ENCODE measurements at regions not wholly inside any gene's neighbourhood (a gene's known extent, or its start where the extent isn't known, plus 50 kb on each side); places are given as distances from the start of the nearest gene placed in this dataset.

DNA sequence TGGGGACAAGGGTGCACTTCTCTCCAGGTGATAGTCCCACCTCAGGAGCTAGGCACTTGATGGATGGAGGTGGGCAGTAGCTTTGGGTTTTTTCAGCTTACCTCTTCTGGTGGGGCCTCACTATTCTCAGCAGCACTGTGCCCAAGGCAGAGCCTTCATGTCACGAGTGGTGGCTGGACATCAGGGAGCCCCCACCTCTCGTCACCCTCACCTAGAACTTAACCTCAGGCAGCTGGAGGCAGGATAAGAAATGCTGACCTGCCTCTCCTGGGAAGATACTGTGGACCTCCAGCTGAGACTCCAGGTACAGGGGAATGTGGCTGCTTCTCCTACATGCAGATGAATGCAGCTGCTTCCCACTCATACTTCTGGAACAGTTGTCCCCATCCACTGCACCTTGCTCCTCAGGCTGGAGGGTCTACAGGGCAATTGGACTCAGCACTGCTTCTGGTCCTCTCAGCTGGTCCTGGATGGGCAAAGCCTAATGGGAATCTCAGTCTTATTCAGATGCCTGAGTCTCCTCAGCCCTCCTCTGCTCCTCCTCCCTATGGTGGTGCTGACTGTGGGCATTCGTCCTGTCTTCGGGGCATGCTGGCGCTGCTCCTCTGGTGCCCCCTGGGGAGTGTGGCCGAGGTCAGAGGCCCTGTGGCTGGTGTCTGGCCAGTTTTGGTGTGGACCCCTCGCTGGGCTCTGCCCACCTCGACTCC is 129.9 kb downstream of the KLF13 start:
- DNase-seq (ENCODE audit: low spot score) = no peak

DNA sequence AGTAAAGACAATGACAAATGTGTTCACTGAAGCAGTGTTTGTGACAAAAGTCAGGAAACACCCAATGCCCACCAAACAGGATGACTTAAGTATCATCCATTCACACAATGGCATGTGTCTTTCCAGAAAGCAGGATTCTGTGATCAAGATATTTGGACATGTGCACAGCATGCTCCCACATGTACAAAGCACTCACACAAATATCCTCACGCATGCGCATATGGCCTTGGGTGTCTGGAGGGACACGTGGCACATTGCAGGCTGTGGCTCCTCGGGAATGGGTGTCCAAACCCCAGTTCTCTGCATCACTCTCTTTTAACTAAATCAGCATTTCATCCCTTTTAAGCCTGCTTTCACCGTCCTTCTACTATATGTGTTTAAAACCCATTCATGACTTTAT is 130.5 kb downstream of the KLF13 start:
- DNase-seq (ENCODE audit: low spot score) = no peak

DNA sequence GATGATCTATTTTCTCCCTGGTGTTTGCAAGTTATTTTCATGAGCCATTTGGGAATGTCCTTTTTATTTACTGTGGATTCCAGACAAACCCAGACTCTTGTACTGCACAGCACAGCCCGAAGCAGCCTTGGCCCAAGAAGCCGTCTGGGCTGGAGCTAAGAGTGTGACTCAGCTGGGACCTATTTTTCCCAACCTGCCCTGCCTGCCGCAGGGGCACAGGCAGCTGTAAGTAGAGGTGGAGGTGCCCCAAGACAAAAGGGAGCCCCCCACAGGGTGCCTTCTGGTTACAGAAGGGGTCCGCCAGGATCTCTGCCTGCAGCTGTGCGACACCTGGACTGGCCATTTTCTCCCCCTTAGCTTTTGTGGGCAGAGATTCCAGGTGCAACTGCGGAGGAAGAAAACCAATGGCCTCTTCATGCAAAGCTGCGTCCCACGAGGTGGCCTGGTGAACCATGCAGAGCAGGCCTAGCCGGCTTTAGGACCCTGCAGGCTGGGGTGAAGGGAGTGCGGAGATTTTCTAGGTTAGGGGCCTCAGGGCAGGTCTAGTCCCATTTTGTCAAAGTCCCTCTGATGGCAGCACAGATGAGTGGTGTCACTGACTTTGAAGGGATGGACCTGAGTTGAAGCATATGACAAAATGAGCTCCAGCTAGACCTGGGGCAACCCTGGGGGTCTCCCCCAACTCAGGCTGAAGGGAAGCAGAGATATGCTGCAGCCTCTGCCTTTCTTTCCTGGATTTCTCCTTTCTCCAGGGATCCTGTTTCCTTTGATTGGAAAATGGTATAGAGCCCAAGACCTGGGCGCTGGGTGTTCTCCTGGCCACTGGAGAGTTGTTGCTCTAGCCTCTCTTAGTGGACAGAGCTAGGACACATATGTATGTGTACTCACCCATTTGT is 131.2 kb downstream of the KLF13 start:
- DNase-seq (ENCODE audit: low spot score) = no peak

DNA sequence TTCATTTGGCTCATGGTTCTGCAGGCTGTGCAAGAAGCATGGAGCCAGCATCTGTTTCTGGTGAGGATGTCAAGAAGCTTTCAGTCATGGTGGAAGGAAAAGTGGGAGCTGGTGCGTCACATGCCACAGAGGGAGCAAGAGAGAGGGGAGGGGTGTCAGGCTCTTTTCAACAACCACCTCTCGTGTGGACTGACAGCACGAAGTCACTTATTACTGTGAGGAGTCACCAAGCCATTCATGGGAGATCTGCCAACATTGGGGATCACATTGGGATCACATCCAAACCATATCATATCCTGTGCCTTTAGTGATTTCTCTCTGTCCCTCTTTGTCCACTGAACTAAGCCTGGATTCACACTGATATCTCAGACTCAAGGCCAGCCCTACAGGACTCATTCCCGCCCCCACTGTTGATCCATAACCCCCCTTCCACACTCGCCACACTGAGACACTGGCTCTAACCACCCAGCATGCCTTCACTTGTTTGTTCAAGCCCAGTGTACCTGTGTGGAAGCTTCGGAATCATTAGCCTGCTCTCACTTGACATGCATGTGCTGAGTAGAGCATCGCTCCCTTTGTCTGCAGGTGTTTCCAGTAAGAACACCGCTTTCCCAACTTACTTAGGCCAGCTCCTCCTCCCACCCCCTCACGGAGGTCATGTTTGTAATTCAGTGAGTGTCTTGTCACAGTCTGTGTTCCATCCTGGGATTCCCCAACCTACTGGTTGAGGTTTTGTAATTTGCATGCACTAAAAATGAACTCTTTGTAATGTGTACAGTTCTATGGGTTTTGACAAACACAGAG is 132.2 kb downstream of the KLF13 start:
- DNase-seq (ENCODE audit: low spot score) = no peak

- no peak for DNase-seq (ENCODE audit: low spot score)
These were observed 132.7 kb downstream of the KLF13 start for GRCh38 chr15:31459400-31459748.

DNA sequence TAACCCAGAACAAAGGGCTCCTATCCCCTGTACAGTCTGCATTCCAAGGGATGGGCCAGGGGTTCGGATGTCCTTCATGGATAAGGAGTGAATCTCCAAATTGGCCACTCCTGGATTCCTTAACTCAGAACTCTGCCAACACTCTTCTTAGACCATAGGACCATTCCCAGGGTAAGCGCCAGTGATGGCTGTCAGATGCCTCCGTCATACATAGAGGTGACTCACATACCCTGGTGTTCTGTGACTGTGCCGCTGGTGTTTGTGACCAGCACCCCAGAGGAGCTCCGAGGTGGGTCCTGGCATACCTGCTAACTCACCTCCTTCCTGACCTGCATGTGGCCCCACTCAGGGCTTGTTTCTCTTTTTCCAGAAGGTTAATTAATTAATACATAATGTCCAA is 134.7 kb downstream of the KLF13 start:
- DNase-seq (ENCODE audit: low spot score) = no peak

DNA sequence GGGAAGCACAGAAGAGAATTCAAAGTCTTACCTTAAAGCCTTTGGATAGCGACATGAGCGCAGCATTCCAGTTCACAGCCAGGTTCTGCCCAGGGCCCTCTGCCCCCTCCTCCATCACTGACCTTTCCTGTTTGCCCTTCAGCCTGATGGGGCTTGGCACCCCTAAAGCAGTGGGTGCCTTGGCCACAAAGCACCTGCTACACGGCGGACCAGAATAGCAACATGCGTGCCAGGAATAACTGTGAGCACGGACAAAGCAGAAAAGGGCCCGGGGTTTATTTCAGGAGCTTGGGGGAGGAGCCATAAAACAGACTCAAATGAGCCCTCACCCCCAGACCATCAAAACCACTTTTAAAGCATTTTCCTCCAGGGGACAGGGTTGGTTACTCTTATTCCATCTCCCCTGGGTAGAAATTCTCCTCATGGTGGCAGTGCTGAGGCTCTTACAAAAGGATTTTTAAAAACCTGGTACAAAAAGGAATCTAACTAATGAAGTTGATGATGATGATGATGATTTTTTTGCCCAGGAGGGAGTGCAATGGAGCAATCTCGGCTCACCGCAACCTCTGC is 135.4 kb downstream of the KLF13 start:
- DNase-seq (ENCODE audit: low spot score) = no peak

DNA sequence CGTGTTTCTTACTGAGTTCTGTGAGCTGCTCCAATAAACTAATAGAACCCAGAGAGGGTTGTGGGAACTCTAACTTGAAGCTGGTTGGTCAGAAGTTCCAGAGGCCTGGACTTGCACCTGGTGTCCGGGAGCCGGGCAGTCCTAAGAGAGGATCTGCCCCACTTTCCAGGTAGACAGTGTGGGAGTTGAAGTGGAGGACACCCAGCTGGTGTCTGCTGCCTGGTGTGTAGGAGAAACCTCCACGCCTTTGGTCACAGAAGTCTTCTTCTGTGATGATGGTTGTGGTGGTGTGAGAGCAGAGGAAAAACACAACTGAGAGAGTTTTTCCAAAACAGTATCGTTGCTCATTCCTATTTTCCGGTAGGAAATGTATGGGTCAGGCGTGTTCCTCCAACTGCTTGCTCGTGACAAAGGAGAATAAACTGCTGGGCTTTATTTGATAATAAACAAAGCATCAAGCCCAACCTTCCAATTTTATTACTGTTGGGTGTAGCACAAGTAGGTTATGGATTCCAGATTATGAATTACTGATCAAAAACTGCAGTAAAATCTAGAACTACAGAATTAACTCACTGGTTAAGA is 137.0 kb downstream of the KLF13 start:
- no peak for DNase-seq (ENCODE audit: low spot score)

DNA sequence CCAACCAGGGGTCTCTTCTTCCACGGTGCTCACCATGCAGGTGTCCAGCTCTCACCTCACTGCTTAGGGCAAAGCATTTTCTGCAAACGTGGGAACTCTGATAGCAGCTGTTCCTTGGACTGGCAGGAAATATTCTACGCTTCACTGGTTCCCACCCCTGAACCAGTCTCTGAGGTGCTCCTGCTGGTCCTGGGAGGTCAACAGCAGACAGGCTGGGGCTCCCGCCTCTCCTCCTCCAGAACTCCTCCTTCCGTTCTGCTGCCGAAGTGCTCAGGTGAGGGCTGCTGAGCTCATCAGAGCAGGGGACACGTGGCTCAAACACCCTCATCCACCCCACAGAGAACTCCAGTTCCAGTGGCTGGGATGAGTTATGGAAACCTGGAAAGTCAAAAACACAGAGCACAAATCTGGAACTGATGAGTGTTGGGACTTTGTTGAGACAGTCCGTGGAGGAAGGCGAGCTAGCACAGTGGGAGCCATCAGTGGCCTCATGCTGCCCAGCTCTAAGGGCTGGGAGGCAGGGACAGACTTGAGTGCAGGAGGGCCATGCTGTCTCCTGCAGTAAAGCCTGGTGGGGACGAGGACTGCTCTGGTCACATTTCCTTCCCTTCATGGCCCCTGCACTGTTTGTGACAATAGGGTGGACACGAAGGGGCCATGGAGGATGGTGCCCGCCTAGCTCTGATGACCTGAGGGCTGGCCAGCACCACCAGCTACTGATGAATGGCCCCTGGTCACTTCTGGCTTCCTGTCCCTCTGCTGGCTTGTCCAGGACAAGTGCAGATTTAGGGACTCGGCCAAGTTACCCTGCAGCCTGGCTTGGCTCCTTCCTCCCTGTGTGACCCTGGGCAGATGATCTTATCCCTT is 137.8 kb downstream of the KLF13 start:
- no peak for DNase-seq (ENCODE audit: low spot score)

DNA sequence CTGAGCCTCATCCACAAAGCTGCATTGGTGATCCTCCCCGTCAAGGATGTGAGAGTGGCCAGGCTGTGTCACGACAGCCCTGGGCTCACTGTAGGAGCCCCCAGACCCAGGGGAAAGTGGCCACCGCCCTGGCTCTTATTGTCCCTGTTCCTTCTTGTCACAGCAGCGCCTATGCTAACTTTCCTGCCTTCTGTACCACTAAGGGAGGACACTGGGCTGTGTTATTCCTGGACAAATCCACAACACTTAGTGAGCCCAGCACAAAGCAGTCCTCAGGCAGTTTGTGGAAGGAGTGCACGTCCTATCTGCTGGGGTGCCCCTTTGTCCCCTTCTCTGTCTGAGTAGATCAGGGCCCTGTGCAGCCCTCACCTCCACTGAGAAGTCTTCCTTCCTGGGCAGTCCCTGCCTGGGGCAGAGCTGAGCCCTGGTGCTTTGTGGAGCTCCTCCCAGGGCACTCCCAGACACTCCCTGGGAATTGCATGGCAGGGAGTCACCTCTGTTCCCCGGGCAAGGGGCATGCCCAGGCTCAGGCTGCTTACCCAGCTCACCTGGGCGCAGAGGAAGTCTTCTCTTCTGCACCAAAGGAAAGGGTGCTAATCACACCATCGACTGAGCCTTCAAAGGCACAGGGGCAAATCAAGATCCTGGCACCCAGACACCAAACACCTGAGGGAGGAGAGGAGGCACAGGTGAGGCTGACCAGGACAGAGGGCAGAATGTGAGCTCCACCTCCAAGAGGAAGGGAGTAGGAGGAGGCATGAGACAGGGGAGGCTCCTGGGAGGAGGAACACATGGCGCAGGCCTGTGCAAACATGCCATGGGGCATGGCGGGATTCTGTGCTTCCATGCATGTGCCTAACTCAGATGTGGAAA is 138.7 kb downstream of the KLF13 start:
- no peak for DNase-seq (ENCODE audit: low spot score)

DNA sequence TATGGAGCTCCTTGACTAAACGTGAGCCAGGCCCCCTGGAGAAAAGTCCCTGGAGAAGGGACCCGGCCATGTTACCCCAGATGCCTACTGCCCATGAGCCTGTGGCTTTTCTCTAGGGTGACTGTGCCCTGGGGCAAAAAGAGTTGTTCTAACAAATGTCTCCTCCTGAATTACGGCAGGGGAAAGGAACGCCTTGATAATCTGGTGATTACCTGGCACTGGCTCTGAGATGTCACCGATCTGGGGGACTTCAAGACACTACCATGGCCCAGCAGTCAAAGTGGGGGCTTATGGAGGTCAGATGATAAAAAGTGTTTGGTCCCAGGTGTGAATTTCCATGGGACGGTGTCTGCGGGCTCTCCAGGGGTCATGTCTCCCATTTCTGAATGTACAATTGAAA is 140.7 kb downstream of the KLF13 start:
- no peak for DNase-seq (ENCODE audit: low spot score)

- no peak for DNase-seq (ENCODE audit: low spot score)
These were observed 142.5 kb downstream of the KLF13 start for GRCh38 chr15:31468911-31469785.

DNA sequence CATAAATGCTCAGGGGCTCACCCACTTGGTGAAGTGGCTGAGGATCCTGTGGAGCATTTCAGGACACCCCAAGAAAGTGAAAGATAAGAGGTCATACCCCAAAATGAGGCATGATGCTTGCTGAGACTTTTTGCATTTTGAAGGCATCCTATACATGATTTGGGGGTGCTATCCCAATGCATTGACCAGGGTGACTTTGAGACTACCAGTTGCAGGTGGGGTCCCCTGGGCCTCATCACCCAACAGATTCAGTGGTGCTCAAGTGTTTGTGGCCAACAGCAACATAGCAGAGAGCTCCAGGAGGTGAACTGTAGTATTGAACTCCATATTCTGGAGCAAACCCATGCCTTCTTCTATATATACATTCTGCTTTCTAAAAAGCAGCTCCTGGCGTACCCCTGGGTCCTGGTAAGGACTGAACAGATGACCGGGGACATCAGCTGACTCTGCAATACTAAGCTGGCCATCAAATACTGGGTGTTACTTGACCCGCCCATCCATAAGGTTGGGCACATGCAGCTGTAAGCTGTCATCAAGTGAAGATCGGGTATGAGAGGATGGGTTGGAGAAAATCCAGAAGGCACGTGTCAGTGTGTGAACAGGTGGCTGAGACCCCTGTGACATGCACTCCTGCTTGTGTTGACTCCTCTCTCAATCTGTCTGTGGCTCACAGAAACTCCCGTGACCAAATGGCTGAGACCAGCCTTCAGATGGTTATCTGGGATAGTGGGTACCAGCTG is 143.3 kb downstream of the KLF13 start:
- no peak for DNase-seq (ENCODE audit: low spot score)

GRCh38 chr15:31470756-31471155 is 144.1 kb downstream of the KLF13 start:
- DNase-seq (ENCODE audit: low spot score) = no peak

GRCh38 chr15:31471731-31472430 is 145.2 kb downstream of the KLF13 start:
- DNase-seq (ENCODE audit: low spot score) = no peak

GRCh38 chr15:31472636-31473384 is 146.2 kb downstream of the KLF13 start:
- no peak for DNase-seq (ENCODE audit: low spot score)
